Coronary artery (tissue), 2 donors: ENCODE measurements at regions not wholly inside any gene's neighbourhood (a gene's known extent, or its start where the extent isn't known, plus 50 kb on each side); places are given as distances from the start of the nearest gene placed in this dataset.
"Not testable (repeated sequence)": the region's sequence is repeated elsewhere in the genome, so short reads cannot be mapped to it uniquely, and the experiment has no call there.

Experiments
- DNase-seq: peaks from one replicate; pipeline ENCODE4 v3.0.0-alpha.2; 2017; ENCODE audit warnings: low spot score
- H3K27ac ChIP-seq, 2 donors: fragments of 200-600 bp; sonication (generic); one replicate each; pipeline ENCODE4 v1.5.1; 2016 to 2019
- H3K4me3 ChIP-seq: fragments of 200-600 bp; sonication (generic); 2 replicates; pipeline ENCODE4 v1.5.1; 2016; ENCODE audit warnings: mild to moderate bottlenecking, moderate library complexity
- TF ChIP-seq, protein P1 (sequence below): fragments of 200-600 bp; sonication (generic); IDR thresholded peaks from one replicate; pipeline ENCODE4 v1.5.1; 2019; ENCODE audit warnings: antibody characterized with exemption

DNA sequence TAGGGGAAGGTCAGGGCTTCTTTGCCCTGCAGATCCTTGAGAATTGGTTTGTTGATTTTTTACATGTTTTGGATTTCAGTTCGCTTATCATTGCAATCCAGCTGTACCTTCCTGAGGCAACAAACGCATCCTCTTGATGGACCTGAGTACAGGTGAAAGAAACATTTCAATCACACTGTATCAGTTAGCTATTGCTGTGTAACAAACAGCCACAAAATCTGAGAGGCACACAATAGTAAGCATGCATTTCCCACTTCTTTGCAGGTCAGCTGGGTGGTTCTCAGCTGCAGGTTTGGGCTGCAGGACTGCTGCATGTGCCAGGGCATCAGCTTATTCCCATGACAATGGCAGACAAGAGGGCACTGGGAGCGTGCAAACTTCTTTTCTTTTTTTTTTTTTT lies 586.4 kb downstream of the MATN1 start:
- no peak overlapping the region for H3K27ac ChIP-seq
- no peak for DNase-seq
- TF ChIP-seq, protein P1, sequence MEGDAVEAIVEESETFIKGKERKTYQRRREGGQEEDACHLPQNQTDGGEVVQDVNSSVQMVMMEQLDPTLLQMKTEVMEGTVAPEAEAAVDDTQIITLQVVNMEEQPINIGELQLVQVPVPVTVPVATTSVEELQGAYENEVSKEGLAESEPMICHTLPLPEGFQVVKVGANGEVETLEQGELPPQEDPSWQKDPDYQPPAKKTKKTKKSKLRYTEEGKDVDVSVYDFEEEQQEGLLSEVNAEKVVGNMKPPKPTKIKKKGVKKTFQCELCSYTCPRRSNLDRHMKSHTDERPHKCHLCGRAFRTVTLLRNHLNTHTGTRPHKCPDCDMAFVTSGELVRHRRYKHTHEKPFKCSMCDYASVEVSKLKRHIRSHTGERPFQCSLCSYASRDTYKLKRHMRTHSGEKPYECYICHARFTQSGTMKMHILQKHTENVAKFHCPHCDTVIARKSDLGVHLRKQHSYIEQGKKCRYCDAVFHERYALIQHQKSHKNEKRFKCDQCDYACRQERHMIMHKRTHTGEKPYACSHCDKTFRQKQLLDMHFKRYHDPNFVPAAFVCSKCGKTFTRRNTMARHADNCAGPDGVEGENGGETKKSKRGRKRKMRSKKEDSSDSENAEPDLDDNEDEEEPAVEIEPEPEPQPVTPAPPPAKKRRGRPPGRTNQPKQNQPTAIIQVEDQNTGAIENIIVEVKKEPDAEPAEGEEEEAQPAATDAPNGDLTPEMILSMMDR: no peak
- no peak overlapping the region for H3K4me3 ChIP-seq

DNA sequence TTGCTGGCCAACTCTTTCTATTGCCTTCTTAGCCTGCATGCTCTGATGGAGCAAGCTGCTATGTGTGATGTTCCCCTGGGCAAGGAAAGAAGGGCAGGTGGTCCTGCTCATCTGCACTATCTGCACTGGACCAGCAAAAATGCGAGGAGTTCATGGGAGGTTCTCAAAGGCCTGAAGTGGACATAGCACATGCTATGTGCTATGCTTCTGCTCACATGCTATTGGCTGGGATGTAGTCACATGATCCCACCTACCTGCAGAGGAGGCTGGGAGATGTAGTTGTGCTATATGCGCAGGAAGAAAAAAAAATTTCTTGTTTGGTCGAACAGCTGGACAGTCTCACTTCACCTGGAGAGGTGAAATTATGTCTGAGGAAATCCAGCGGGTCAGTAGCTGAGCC lies 587.7 kb downstream of the MATN1 start:
- TF ChIP-seq, protein P1: no peak
- no peak overlapping the region for H3K27ac ChIP-seq
- DNase-seq: no peak
- no peak overlapping the region for H3K4me3 ChIP-seq

DNA sequence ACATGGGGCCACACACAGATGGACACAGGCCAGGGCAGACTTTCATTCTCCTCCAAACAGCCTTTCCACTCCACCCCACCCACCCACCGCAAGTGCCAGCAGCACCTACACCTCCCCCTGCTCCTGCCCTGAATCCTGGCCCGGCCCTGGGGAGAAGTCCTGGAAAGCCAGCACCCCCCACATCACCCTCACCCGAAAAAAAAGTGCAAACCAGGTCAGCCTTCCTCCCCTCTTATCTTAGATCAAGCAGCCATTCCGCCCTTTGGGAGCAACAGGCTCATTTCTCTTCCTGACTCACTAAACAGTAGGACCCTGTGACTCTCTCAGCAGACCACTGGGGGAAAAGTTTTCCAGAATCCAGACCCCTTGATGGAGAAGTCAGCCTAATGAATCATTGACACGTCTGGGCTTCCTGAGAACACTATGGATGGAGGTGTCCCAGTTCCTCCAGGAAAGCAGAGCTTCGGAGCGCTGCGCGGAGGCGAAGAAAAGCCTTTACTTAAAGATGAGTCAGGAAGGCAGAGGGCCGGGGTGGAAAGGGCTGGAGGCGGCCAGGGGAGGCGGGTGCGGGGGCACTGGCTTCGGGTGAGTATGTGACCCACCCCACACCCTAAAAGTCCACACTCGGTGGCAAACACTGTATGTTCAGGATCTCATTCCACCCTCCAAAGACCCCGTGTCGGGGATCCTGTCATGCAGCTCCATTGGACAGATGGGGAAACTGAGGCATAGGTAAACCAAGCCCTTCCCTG lies 588.7 kb downstream of the MATN1 start:
- no peak overlapping the region for H3K4me3 ChIP-seq
- TF ChIP-seq, protein P1: no peak
- no peak for DNase-seq
- H3K27ac ChIP-seq: no peak overlapping the region

DNA sequence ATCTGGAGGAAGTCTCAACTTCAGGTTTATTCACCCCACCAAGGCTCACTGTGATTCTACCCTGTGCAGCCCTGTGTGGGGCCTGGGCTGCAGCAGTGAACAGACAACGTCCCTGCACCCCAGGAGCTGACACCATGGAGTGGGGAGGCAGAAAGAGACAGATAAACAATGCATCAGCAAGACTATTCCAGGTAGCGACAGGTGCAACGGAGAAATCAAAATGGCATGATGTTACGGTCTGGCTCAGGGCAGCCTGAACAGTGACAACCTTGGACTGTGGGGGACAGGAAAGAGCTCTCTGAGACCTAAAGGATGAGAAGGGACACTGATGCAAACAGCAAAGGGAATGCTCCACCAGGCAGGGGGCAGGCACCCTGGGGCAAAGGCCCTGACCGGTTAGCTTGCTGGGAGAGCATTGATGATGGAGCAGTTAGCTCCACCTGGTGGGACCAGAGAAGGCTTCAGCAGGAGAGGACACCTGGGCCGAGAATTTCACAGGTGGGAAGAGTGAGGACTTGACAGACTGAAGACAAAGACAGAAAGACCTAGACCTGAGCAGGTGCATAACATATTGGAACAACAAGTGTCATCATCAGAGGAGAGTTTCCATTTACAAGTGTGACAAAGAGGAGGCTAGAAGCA lies 589.9 kb downstream of the MATN1 start:
- TF ChIP-seq, protein P1: no peak
- Histone ChIP-seq H3K27ac (no peak overlapping the region), H3K4me3 (no peak overlapping the region)
- DNase-seq: no peak

DNA sequence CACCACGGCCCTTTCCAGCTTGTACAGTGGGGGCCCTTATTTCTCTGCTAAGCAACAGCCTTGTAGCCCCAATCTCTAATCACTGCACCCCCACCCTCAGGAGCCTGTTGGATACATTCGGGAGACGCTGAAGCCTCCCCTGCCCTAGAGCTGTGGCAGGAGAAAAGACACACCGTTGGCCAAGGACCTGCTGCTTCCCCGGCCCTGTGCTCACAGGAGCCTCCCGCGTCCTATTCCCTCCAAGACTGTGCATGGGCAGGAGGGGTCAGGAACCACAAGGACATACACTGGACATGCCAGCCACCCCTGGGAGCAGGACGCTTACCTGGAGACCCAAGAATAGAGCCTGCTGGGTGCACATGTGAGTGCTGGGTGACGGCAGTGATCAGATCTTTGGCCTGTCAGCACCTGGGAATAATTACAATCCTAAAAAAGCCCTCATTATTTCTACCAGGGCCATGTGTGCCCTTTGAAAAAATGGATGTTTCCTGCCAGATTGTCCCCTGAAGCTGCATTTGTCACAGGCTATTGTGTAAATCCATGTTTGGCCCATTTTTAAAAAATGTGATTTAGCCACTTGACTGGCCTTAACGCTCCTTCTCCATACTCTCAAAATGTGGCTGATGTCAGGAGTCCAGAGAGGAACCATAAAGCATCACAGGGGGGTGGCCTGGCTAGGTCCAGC lies 590.6 kb downstream of the MATN1 start:
- no peak overlapping the region for H3K27ac ChIP-seq
- TF ChIP-seq, protein P1: no peak
- H3K4me3 ChIP-seq: no peak overlapping the region
- no peak for DNase-seq

DNA sequence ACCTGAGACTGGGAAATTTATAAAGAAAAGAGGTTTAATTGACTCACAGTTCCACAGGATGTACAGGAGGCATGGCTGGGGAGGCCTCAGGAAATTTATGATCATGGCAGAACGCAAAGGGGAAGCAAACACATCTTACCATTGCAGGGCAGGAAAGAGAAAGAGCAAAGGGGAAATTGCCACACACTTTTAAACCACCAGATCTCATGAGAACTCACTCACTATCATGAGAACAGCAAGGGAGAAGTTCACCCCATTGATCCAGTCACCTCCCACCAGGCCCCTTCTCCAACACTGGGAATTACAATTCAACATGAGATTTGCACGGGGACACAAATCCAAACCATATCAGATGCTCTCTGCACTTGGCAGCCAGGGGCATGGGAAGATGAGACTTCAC lies 592.8 kb downstream of the MATN1 start:
- H3K4me3 ChIP-seq, H3K27ac ChIP-seq: not testable (repeated sequence)

DNA sequence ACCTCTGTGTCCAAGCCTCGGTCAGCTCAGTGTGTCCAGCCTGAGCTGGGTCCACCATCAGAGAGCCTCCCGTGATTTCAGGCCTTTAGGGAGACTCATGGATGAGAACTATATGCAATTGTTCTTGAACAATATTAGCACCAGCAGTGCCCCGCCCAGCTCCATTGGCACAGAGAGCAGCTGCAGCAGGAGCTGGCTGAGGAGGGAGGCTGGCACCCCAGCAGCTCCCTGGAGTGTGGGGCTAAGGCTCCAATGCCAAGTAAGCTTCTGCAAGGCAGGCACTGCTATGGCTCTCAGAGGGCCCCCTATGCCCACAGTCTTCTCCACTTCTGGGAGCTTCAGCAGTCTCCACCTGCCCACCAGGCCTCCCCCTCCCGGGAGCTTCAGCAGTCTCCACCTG lies 593.3 kb downstream of the MATN1 start:
- Histone ChIP-seq H3K4me3 (no peak overlapping the region), H3K27ac (no peak overlapping the region)
- no peak for DNase-seq
- TF ChIP-seq, protein P1: no peak

More for the DNA sequence above, 592.8 kb downstream of the MATN1 start:
- DNase-seq: not testable (repeated sequence)
